ENCODE measurements at regions not wholly inside any gene's neighbourhood (a gene's known extent, or its start where the extent isn't known, plus 50 kb on each side); places are given as distances from the start of the nearest gene placed in this dataset.

GRCh38 chr4:71283642-71284257 lies 55.1 kb upstream of the SLC4A4 start (continued):
- TF ChIP-seq, protein P1, sequence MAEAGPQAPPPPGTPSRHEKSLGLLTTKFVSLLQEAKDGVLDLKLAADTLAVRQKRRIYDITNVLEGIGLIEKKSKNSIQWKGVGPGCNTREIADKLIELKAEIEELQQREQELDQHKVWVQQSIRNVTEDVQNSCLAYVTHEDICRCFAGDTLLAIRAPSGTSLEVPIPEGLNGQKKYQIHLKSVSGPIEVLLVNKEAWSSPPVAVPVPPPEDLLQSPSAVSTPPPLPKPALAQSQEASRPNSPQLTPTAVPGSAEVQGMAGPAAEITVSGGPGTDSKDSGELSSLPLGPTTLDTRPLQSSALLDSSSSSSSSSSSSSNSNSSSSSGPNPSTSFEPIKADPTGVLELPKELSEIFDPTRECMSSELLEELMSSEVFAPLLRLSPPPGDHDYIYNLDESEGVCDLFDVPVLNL (CRISPR knock-in tag; IDR thresholded peaks at IDR 0.05; ENCODE audit: borderline replicate concordance, low read depth), result no peak
- TF ChIP-seq NR1H2 (CRISPR knock-in tag; IDR thresholded peaks at IDR 0.05), result no peak
- TF ChIP-seq ELF4 (CRISPR knock-in tag; IDR thresholded peaks at IDR 0.05; ENCODE audit: low read depth), result no peak
- no peak for TF ChIP-seq EMX1 (CRISPR knock-in tag; IDR thresholded peaks at IDR 0.05)
- no peak for TF ChIP-seq CDX4 (CRISPR knock-in tag; IDR thresholded peaks at IDR 0.05; ENCODE audit: borderline replicate concordance)
- TF ChIP-seq, protein P2, sequence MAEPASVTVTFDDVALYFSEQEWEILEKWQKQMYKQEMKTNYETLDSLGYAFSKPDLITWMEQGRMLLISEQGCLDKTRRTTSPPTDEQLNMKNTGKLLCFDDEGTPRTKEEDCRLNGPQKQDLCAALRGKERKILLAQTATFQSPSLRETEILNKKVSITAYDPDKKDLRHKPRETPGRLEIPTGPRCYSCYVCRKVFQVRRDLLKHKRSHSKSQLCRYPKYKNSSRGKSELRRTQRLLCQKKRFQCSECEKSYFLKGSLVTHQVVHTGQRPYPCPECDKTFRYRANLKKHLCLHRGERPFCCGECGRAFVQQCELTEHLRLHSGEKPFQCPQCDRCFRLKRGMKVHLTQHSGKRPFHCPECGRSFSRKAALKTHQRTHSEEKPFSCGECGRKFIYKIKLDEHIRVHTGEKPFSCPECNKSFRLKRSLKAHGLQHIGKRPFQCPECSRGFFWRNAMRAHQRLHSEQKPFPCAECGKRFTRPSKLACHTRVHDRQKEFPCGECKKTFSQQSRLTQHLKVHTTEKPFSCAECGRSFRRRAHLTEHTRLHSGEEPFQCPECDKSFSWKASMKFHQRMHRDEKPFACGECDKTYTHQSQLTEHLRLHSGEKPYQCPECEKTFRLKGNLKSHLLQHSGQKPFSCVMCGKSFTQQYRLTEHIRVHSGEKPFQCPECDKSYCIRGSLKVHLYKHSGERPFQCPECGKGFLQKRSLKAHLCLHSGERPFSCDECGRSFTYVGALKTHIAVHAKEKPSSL (CRISPR knock-in tag; conservative IDR thresholded peaks at IDR 0.05), result no peak

GRCh38 chr4:71287305-71287704 lies 51.5 kb upstream of the SLC4A4 start:
- TF ChIP-seq SP1 (CRISPR knock-in tag; conservative IDR thresholded peaks at IDR 0.05) (no peak), ZNF396 (CRISPR knock-in tag; IDR thresholded peaks at IDR 0.05; ENCODE audit: borderline replicate concordance) (no peak), ZBTB21 (CRISPR knock-in tag; IDR thresholded peaks at IDR 0.05; ENCODE audit: borderline replicate concordance) (no peak), NR3C1 (CRISPR knock-in tag; conservative IDR thresholded peaks at IDR 0.05; ENCODE audit: low read depth) (no peak), RORB (CRISPR knock-in tag; IDR thresholded peaks at IDR 0.05) (no peak), TEAD1 (CRISPR knock-in tag; IDR thresholded peaks at IDR 0.05) (no peak), NFYB (CRISPR knock-in tag; conservative IDR thresholded peaks at IDR 0.05; ENCODE audit: low read depth) (no peak), EMX1 (CRISPR knock-in tag; IDR thresholded peaks at IDR 0.05) (no peak), CBFB (CRISPR knock-in tag; IDR thresholded peaks at IDR 0.05; ENCODE audit: low read depth) (no peak)
- TF ChIP-seq, protein P3, sequence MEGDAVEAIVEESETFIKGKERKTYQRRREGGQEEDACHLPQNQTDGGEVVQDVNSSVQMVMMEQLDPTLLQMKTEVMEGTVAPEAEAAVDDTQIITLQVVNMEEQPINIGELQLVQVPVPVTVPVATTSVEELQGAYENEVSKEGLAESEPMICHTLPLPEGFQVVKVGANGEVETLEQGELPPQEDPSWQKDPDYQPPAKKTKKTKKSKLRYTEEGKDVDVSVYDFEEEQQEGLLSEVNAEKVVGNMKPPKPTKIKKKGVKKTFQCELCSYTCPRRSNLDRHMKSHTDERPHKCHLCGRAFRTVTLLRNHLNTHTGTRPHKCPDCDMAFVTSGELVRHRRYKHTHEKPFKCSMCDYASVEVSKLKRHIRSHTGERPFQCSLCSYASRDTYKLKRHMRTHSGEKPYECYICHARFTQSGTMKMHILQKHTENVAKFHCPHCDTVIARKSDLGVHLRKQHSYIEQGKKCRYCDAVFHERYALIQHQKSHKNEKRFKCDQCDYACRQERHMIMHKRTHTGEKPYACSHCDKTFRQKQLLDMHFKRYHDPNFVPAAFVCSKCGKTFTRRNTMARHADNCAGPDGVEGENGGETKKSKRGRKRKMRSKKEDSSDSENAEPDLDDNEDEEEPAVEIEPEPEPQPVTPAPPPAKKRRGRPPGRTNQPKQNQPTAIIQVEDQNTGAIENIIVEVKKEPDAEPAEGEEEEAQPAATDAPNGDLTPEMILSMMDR (IDR thresholded peaks at IDR 0.05), result no peak
- TF ChIP-seq, protein P4, sequence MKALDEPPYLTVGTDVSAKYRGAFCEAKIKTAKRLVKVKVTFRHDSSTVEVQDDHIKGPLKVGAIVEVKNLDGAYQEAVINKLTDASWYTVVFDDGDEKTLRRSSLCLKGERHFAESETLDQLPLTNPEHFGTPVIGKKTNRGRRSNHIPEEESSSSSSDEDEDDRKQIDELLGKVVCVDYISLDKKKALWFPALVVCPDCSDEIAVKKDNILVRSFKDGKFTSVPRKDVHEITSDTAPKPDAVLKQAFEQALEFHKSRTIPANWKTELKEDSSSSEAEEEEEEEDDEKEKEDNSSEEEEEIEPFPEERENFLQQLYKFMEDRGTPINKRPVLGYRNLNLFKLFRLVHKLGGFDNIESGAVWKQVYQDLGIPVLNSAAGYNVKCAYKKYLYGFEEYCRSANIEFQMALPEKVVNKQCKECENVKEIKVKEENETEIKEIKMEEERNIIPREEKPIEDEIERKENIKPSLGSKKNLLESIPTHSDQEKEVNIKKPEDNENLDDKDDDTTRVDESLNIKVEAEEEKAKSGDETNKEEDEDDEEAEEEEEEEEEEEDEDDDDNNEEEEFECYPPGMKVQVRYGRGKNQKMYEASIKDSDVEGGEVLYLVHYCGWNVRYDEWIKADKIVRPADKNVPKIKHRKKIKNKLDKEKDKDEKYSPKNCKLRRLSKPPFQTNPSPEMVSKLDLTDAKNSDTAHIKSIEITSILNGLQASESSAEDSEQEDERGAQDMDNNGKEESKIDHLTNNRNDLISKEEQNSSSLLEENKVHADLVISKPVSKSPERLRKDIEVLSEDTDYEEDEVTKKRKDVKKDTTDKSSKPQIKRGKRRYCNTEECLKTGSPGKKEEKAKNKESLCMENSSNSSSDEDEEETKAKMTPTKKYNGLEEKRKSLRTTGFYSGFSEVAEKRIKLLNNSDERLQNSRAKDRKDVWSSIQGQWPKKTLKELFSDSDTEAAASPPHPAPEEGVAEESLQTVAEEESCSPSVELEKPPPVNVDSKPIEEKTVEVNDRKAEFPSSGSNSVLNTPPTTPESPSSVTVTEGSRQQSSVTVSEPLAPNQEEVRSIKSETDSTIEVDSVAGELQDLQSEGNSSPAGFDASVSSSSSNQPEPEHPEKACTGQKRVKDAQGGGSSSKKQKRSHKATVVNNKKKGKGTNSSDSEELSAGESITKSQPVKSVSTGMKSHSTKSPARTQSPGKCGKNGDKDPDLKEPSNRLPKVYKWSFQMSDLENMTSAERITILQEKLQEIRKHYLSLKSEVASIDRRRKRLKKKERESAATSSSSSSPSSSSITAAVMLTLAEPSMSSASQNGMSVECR (CRISPR knock-in tag; IDR thresholded peaks at IDR 0.05; ENCODE audit: borderline replicate concordance), result no peak
- TF ChIP-seq, protein P5, sequence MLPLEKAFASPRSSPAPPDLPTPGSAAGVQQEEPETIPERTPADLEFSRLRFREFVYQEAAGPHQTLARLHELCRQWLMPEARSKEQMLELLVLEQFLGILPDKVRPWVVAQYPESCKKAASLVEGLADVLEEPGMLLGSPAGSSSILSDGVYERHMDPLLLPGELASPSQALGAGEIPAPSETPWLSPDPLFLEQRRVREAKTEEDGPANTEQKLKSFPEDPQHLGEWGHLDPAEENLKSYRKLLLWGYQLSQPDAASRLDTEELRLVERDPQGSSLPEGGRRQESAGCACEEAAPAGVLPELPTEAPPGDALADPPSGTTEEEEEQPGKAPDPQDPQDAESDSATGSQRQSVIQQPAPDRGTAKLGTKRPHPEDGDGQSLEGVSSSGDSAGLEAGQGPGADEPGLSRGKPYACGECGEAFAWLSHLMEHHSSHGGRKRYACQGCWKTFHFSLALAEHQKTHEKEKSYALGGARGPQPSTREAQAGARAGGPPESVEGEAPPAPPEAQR (CRISPR knock-in tag; IDR thresholded peaks at IDR 0.05), result no peak
- TF ChIP-seq, protein P6, sequence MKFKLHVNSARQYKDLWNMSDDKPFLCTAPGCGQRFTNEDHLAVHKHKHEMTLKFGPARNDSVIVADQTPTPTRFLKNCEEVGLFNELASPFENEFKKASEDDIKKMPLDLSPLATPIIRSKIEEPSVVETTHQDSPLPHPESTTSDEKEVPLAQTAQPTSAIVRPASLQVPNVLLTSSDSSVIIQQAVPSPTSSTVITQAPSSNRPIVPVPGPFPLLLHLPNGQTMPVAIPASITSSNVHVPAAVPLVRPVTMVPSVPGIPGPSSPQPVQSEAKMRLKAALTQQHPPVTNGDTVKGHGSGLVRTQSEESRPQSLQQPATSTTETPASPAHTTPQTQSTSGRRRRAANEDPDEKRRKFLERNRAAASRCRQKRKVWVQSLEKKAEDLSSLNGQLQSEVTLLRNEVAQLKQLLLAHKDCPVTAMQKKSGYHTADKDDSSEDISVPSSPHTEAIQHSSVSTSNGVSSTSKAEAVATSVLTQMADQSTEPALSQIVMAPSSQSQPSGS (CRISPR knock-in tag; IDR thresholded peaks at IDR 0.05; ENCODE audit: borderline replicate concordance, low read depth), result no peak
- TF ChIP-seq, protein P7, sequence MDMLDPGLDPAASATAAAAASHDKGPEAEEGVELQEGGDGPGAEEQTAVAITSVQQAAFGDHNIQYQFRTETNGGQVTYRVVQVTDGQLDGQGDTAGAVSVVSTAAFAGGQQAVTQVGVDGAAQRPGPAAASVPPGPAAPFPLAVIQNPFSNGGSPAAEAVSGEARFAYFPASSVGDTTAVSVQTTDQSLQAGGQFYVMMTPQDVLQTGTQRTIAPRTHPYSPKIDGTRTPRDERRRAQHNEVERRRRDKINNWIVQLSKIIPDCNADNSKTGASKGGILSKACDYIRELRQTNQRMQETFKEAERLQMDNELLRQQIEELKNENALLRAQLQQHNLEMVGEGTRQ (CRISPR knock-in tag; IDR thresholded peaks at IDR 0.05), result no peak
- TF ChIP-seq, protein P8, sequence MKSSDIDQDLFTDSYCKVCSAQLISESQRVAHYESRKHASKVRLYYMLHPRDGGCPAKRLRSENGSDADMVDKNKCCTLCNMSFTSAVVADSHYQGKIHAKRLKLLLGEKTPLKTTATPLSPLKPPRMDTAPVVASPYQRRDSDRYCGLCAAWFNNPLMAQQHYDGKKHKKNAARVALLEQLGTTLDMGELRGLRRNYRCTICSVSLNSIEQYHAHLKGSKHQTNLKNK (CRISPR knock-in tag; IDR thresholded peaks at IDR 0.05), result no peak
- ATAC-seq (no peak), DNase-seq (ENCODE audit: low spot score) (no peak)
- POLR2A ChIA-PET, result no interaction called here
- Mint-ChIP-seq H3K36me3 (no peaks in the 10 kb centered on the region), H3K27ac (no peak overlapping the region), H3K4me3 (no peak overlapping the region), H3K27me3 (ENCODE audit: low read depth) (no peaks in the 10 kb centered on the region), H3K4me1 (0 out of 2 replicates have a peak, but pooled peaks cover 6% of the 10 kb centered on the region), H3K9me3 (no peaks in the 10 kb centered on the region)
- CTCF ChIA-PET, result no interaction called here
